ENCODE measurements at regions not wholly inside any gene's neighbourhood (a gene's known extent, or its start where the extent isn't known, plus 50 kb on each side); places are given as distances from the start of the nearest gene placed in this dataset.

GRCh38 chr1:82634266-82634665 is 833.5 kb downstream of the ADGRL2 start (continued):
- TF ChIP-seq NR2C2 (CRISPR knock-in tag; IDR thresholded peaks at IDR 0.05) (no peak), ARID4B (CRISPR knock-in tag; IDR thresholded peaks at IDR 0.05; ENCODE audit: borderline replicate concordance) (no peak), OVOL2 (CRISPR knock-in tag; IDR thresholded peaks at IDR 0.05; ENCODE audit: borderline replicate concordance) (no peak), ZNF425 (CRISPR knock-in tag; conservative IDR thresholded peaks at IDR 0.05) (no peak), SMAD4 (CRISPR knock-in tag; IDR thresholded peaks at IDR 0.05) (no peak), GTF2I (CRISPR knock-in tag; conservative IDR thresholded peaks at IDR 0.05) (no peak)

- peaks cover 10% of the 10 kb centered on the region for H3K4me1 Mint-ChIP-seq
- DNase-seq (ENCODE audit: low spot score) (no peak), ATAC-seq (no peak)
- H3K27ac Mint-ChIP-seq, result no peak overlapping the region
- ChIA-PET POLR2A (no interaction called here), CTCF (no interaction called here)
- no peak overlapping the region for H3K4me3 Mint-ChIP-seq
- H3K27me3 Mint-ChIP-seq (ENCODE audit: low read depth), result peaks cover 5% of the 10 kb centered on the region; the same call in 1 of the 2 replicates
- H3K9me3 Mint-ChIP-seq, result peaks cover 10% of the 10 kb centered on the region
- TF ChIP-seq ATF2 (CRISPR knock-in tag; IDR thresholded peaks at IDR 0.05; ENCODE audit: borderline replicate concordance, low read depth) (no peak), SOX15 (CRISPR knock-in tag; IDR thresholded peaks at IDR 0.05) (no peak), NFE2L1 (CRISPR knock-in tag; IDR thresholded peaks at IDR 0.05) (no peak)
- no peaks in the 10 kb centered on the region for H3K36me3 Mint-ChIP-seq
Measured at GRCh38 chr1:82632155-82632554, 831.4 kb downstream of the ADGRL2 start.

GRCh38 chr1:82628887-82629286 is 828.2 kb downstream of the ADGRL2 start:
- Mint-ChIP-seq H3K36me3 (peaks cover 18% of the 10 kb centered on the region), H3K4me3 (no peak overlapping the region)

More at GRCh38 chr1:82628887-82629286, 828.2 kb downstream of the ADGRL2 start:
- POLR2A ChIA-PET, result no interaction called here
- H3K27me3 Mint-ChIP-seq (ENCODE audit: low read depth), result peaks cover 5% of the 10 kb centered on the region; the same call in 1 of the 2 replicates
- H3K4me1 Mint-ChIP-seq, result peaks cover 10% of the 10 kb centered on the region
- no peak overlapping the region for H3K27ac Mint-ChIP-seq
- TF ChIP-seq SP1 (CRISPR knock-in tag; conservative IDR thresholded peaks at IDR 0.05), result no peak
- TF ChIP-seq MXD4 (CRISPR knock-in tag; IDR thresholded peaks at IDR 0.05; ENCODE audit: borderline replicate concordance), result no peak
- no peak for TF ChIP-seq ZNF532 (CRISPR knock-in tag; IDR thresholded peaks at IDR 0.05; ENCODE audit: borderline replicate concordance)
- TF ChIP-seq CBFB (CRISPR knock-in tag; IDR thresholded peaks at IDR 0.05; ENCODE audit: low read depth), result no peak
- no peak for TF ChIP-seq NFYB (CRISPR knock-in tag; conservative IDR thresholded peaks at IDR 0.05; ENCODE audit: low read depth)
- TF ChIP-seq NR1H2 (CRISPR knock-in tag; IDR thresholded peaks at IDR 0.05), result no peak
- no peak for TF ChIP-seq PRRX2 (CRISPR knock-in tag; IDR thresholded peaks at IDR 0.05)
- no peak for TF ChIP-seq MLX (CRISPR knock-in tag; IDR thresholded peaks at IDR 0.05)
- no peak for TF ChIP-seq GTF2I (CRISPR knock-in tag; conservative IDR thresholded peaks at IDR 0.05)
- TF ChIP-seq E2F4 (CRISPR knock-in tag; IDR thresholded peaks at IDR 0.05; ENCODE audit: borderline replicate concordance, low read depth), result no peak
- no peak for TF ChIP-seq FOXK1 (CRISPR knock-in tag; IDR thresholded peaks at IDR 0.05)
- TF ChIP-seq EMX1 (CRISPR knock-in tag; IDR thresholded peaks at IDR 0.05), result no peak
- TF ChIP-seq NFATC4 (CRISPR knock-in tag; IDR thresholded peaks at IDR 0.05), result no peak
- H3K9me3 Mint-ChIP-seq, result peaks cover 40% of the 10 kb centered on the region
- CTCF ChIA-PET, result no interaction called here
- DNase-seq (ENCODE audit: low spot score) (no peak), ATAC-seq (no peak)
